ENCODE measurements at regions not wholly inside any gene's neighbourhood (a gene's known extent, or its start where the extent isn't known, plus 50 kb on each side); places are given as distances from the start of the nearest gene placed in this dataset.

DNA sequence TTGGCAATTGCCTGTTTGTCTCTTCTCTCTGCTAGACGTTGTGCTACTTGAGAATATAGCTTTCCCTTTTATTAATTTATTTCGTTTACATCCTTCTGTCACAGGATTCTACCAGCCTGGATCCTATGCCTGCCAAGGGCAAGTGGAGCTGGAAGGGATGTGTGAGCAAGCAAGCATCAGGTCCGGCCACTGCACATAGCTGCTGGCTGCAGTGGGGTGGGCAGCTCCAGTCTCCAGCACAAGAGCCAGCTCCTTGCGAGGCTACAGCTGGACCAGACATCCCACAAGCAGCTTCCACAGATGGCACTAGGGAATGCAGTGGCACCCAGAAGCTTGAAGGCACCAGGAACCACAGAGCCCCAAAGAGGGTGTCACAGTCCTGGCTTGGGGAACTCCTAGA is 225.0 kb downstream of the KCNC2 start:
- no TSS peak for BruUV-seq (replicated peaks)
- Histone ChIP-seq H3K9me3 (ENCODE audit: low read depth, low read length, poor library complexity, severe bottlenecking) (no peaks in the 10 kb centered on the region), H3K27me3 (replicated peaks; ENCODE audit: insufficient read depth, low read depth, low read length, poor library complexity) (no peaks in the 10 kb centered on the region), H3K4me1 (ENCODE audit: insufficient read depth, low read length, poor library complexity, severe bottlenecking) (no peaks in the 10 kb centered on the region), H3K27ac (ENCODE audit: low read depth, low read length, poor library complexity, severe bottlenecking) (no peak overlapping the region), H3K4me3 (ENCODE audit: low read depth, low read length, poor library complexity, severe bottlenecking) (no peak overlapping the region), H3K36me3 (ENCODE audit: insufficient read depth, low read length, poor library complexity, severe bottlenecking) (no peaks in the 10 kb centered on the region)
- no peak for DNase-seq (ENCODE audit: low spot score)
- TF ChIP-seq EZH2 (IDR thresholded peaks at IDR 0.05; ENCODE audit: borderline replicate concordance, low read depth, low read length, poor library complexity, severe bottlenecking) = no peak
- TF ChIP-seq, protein P1, sequence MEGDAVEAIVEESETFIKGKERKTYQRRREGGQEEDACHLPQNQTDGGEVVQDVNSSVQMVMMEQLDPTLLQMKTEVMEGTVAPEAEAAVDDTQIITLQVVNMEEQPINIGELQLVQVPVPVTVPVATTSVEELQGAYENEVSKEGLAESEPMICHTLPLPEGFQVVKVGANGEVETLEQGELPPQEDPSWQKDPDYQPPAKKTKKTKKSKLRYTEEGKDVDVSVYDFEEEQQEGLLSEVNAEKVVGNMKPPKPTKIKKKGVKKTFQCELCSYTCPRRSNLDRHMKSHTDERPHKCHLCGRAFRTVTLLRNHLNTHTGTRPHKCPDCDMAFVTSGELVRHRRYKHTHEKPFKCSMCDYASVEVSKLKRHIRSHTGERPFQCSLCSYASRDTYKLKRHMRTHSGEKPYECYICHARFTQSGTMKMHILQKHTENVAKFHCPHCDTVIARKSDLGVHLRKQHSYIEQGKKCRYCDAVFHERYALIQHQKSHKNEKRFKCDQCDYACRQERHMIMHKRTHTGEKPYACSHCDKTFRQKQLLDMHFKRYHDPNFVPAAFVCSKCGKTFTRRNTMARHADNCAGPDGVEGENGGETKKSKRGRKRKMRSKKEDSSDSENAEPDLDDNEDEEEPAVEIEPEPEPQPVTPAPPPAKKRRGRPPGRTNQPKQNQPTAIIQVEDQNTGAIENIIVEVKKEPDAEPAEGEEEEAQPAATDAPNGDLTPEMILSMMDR (conservative IDR thresholded peaks at IDR 0.05; ENCODE audit: low read depth, low read length) = no peak
- ChIA-PET CTCF (no interaction called here), POLR2A (ENCODE audit: low non-redundant PET) (no interaction called here)
- intact Hi-C loops (cut with micrococcal nuclease; ENCODE audit: unreplicated experiment) = no loop called here

DNA sequence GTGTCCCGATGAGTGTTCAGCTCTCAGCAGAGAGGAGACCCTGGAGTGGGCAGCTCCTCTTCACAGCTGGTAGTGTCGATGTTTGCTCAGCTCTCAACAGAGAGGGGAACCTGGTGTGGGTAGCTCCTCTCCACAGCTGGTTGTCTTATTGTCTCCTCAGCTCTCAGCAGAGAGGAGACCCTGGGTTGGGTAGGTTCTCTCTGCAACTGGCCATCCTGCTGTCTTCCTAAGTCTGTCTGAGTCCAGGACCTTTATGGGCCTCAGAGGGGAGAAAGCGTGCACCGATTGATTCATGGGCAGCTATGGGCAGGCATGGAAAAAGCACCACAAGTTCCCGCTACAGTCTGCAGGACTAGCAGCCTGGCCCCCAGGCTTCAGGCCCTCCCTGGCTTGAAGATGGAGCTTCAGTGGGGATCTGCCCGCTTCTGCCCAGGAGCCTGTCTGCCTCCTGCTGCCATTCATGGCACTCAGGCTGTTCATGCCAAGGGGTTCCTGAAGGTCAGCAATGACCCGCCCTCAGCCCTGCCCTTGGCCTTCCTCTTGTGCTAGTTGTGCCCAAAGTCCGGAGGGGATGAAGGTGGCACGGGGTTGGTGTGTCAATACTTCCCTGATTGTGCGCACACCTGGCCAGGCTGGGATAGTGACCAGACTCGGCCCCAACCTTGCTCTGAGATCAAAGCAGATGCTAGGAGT is 224.2 kb downstream of the KCNC2 start:
- intact Hi-C loops (cut with micrococcal nuclease; ENCODE audit: unreplicated experiment) = no loop called here
- Histone ChIP-seq H3K27ac (ENCODE audit: low read depth, low read length, poor library complexity, severe bottlenecking) (no peak overlapping the region), H3K9me3 (ENCODE audit: low read depth, low read length, poor library complexity, severe bottlenecking) (no peaks in the 10 kb centered on the region), H3K4me3 (ENCODE audit: low read depth, low read length, poor library complexity, severe bottlenecking) (no peak overlapping the region), H3K36me3 (ENCODE audit: insufficient read depth, low read length, poor library complexity, severe bottlenecking) (no peaks in the 10 kb centered on the region), H3K27me3 (replicated peaks; ENCODE audit: insufficient read depth, low read depth, low read length, poor library complexity) (no peaks in the 10 kb centered on the region), H3K4me1 (ENCODE audit: insufficient read depth, low read length, poor library complexity, severe bottlenecking) (no peaks in the 10 kb centered on the region)
- ChIA-PET CTCF (no interaction called here), POLR2A (ENCODE audit: low non-redundant PET) (no interaction called here)
- DNase-seq (ENCODE audit: low spot score) = no peak
- no TSS peak for BruUV-seq (replicated peaks)
- no peak for TF ChIP-seq EZH2 (IDR thresholded peaks at IDR 0.05; ENCODE audit: borderline replicate concordance, low read depth, low read length, poor library complexity, severe bottlenecking)
- TF ChIP-seq, protein P1 (conservative IDR thresholded peaks at IDR 0.05; ENCODE audit: low read depth, low read length) = no peak

DNA sequence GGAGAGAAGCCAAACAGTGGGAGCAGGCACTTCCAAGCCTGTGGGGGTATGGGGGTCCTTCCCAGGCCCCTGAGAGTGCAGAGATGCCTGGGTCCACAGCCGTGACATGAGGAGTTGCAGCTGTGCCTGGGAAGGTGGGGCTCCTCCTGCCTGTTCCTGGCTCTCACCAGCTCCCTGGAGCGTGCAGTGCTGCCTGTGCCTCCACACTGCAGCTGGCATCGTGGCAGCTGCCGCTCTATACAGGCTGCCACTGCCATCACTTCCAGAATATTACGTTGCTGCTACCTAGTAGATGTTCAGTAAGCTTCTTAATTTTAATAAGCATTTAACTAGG is 223.7 kb downstream of the KCNC2 start:
- Histone ChIP-seq H3K27me3 (replicated peaks; ENCODE audit: insufficient read depth, low read depth, low read length, poor library complexity) (no peaks in the 10 kb centered on the region), H3K36me3 (ENCODE audit: insufficient read depth, low read length, poor library complexity, severe bottlenecking) (no peaks in the 10 kb centered on the region), H3K4me3 (ENCODE audit: low read depth, low read length, poor library complexity, severe bottlenecking) (no peak overlapping the region), H3K27ac (ENCODE audit: low read depth, low read length, poor library complexity, severe bottlenecking) (no peak overlapping the region), H3K9me3 (ENCODE audit: low read depth, low read length, poor library complexity, severe bottlenecking) (no peaks in the 10 kb centered on the region), H3K4me1 (ENCODE audit: insufficient read depth, low read length, poor library complexity, severe bottlenecking) (no peaks in the 10 kb centered on the region)
- DNase-seq (ENCODE audit: low spot score) = no peak
- ChIA-PET POLR2A (ENCODE audit: low non-redundant PET) (no interaction called here), CTCF (no interaction called here)
- TF ChIP-seq, protein P1 (conservative IDR thresholded peaks at IDR 0.05; ENCODE audit: low read depth, low read length) = no peak
- no peak for TF ChIP-seq EZH2 (IDR thresholded peaks at IDR 0.05; ENCODE audit: borderline replicate concordance, low read depth, low read length, poor library complexity, severe bottlenecking)
- intact Hi-C loops (cut with micrococcal nuclease; ENCODE audit: unreplicated experiment) = no loop called here
- BruUV-seq (replicated peaks) = no TSS peak

All from A673 (cell line).